GM21619 (cell line): ENCODE measurements at regions not wholly inside any gene's neighbourhood (a gene's known extent, or its start where the extent isn't known, plus 50 kb on each side); places are given as distances from the start of the nearest gene placed in this dataset.

Experiments
- ATAC-seq: cut with Tn5 transposase; IDR thresholded peaks from one replicate; pipeline ENCODE4 v1.9.1; 2021; ENCODE audit not compliant: unreplicated experiment

GRCh38 chr16:86390335-86390734 lies 120.0 kb upstream of the FOXF1 start:
- no peak for ATAC-seq

- ATAC-seq = no peak
Observed at GRCh38 chr16:86391486-86391885, 118.8 kb upstream of the FOXF1 start.

GRCh38 chr16:86391984-86392383 lies 118.3 kb upstream of the FOXF1 start:
- ATAC-seq = no peak

GRCh38 chr16:86392436-86393152 lies 117.7 kb upstream of the FOXF1 start:
- ATAC-seq = no peak

GRCh38 chr16:86393907-86394626 lies 116.3 kb upstream of the FOXF1 start:
- no peak for ATAC-seq

GRCh38 chr16:86395477-86395876 lies 114.8 kb upstream of the FOXF1 start:
- ATAC-seq = no peak

- no peak for ATAC-seq
Observed at GRCh38 chr16:86396422-86396821, 113.9 kb upstream of the FOXF1 start.

GRCh38 chr16:86396901-86397311 lies 113.4 kb upstream of the FOXF1 start:
- ATAC-seq = no peak

- no peak for ATAC-seq
Observed at GRCh38 chr16:86398201-86398600, 112.1 kb upstream of the FOXF1 start.

GRCh38 chr16:86398622-86399021 lies 111.7 kb upstream of the FOXF1 start:
- ATAC-seq = no peak

GRCh38 chr16:86401126-86401525 lies 109.2 kb upstream of the FOXF1 start:
- no peak for ATAC-seq

GRCh38 chr16:86403085-86403484 lies 107.2 kb upstream of the FOXF1 start:
- ATAC-seq = no peak

- ATAC-seq = no peak
Observed at GRCh38 chr16:86403541-86404163, 106.7 kb upstream of the FOXF1 start.

- ATAC-seq = no peak
Observed at GRCh38 chr16:86404678-86405077, 105.6 kb upstream of the FOXF1 start.

- ATAC-seq = no peak
Observed at GRCh38 chr16:86405319-86405718, 105.0 kb upstream of the FOXF1 start.

- no peak for ATAC-seq
Observed at GRCh38 chr16:86406056-86406455, 104.3 kb upstream of the FOXF1 start.

- ATAC-seq = no peak
Observed at GRCh38 chr16:86408685-86409084, 101.6 kb upstream of the FOXF1 start.

GRCh38 chr16:86410081-86410480 lies 100.2 kb upstream of the FOXF1 start:
- ATAC-seq = no peak

GRCh38 chr16:86410529-86410928 lies 99.8 kb upstream of the FOXF1 start:
- ATAC-seq = no peak

- no peak for ATAC-seq
Observed at GRCh38 chr16:86411897-86412296, 98.4 kb upstream of the FOXF1 start.

- ATAC-seq = no peak
Observed at GRCh38 chr16:86414991-86415740, 95.2 kb upstream of the FOXF1 start.
